ENCODE measurements at regions not wholly inside any gene's neighbourhood (a gene's known extent, or its start where the extent isn't known, plus 50 kb on each side); places are given as distances from the start of the nearest gene placed in this dataset.

DNA sequence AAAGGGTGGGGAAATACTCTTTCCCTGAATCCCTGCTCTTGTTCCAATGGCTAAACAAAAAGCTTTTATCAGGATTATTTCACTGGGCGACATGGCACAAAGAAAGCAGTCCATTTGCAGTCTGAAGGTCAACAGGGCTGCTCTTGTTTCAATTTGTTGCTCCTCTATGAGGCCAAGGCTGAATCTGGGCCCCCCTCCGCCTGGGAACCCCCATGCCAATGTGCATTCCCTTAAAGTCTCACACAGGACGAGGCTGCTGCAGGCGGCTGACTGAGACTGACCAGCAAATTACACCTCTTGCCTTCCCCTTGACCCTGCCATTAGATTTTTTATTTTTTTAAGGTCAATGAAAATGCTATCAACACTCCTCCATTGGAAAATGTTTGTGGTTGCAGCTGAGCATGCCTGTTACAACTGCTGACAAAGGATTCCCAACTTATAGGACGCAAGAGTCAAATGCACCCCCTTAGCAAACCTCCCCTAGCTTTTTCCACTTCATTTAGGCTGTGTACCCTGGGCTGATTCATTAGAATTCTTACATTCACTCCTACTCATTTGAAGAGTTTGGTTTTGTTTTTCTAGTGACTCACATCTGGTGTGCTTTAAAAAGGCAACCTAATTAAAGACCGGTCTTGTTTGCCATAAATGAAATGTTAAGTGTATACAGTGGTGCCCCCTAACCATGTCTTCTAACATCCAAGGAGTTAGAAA is 60.8 kb upstream of the ARHGEF3 start:
- Histone ChIP-seq H3K4me2 (ENCODE audit: low read length) (peak overlapping the region; percentile 69), H3K36me3 (ENCODE audit: control insufficient read depth in 1 of 2, insufficient read depth in 2 of 2, low read length in 2 of 2) (no peaks in the 10 kb centered on the region), H4K20me1 (ENCODE audit: insufficient read depth) (no peaks in the 10 kb centered on the region), H3K9me2 (ENCODE audit: insufficient read depth) (no peaks in the 10 kb centered on the region), H2AFZ (ENCODE audit: low read depth, low read length, poor library complexity, severe bottlenecking) (no peak overlapping the region), H3K27ac (ENCODE audit: low read depth, low read length) (no peak overlapping the region), H3K4me1 (ENCODE audit: control insufficient read depth in 1 of 2, insufficient read depth in 2 of 2, low read length in 2 of 2) (peaks cover 14 to 15% of the 10 kb centered on the region in 2 experiments), H3K9ac (ENCODE audit: low read length) (peak overlapping the region; percentile 24; the same call in 1 of the 2 replicates), H3K4me3 (replicated peaks in 1 of 2; ENCODE audit: low read depth in 1 of 2, low read length in 2 of 2) (peak overlapping the region in 1 of 2 experiments; percentile 7; a peak in 1 of 4 replicates), H3K9me3 (ENCODE audit: control insufficient read depth in 1 of 2, insufficient read depth in 1 of 2, low read depth in 1 of 2, low read length in 2 of 2) (no peaks in the 10 kb centered on the region), H3K79me2 (ENCODE audit: insufficient read depth, low read length) (no peaks in the 10 kb centered on the region), H3K27me3 (ENCODE audit: insufficient read depth, low read length) (no peaks in the 10 kb centered on the region)
- ATAC-seq, result peak; percentile 66
- CTCF ChIA-PET, result no interaction called here
- POLR2A ChIA-PET, result no interaction called here
- no peak for DNase-seq (ENCODE audit: low read depth, low spot score)
- RAD21 ChIA-PET (ENCODE audit: low non-redundant PET in 1 of 2, low total read pairs in 2 of 2, uncharacterized antibody in 2 of 2, unreplicated experiment in 2 of 2), result no interaction called here
- intact Hi-C loops (cut with micrococcal nuclease), result no loop called here
- BruUV-seq (replicated peaks), result no TSS peak
- TF ChIP-seq YY1 (IDR thresholded peaks at IDR 0.05; ENCODE audit: extremely low read depth, insufficient replicate concordance, low read depth, low read length) (no peak), JUND (IDR thresholded peaks at IDR 0.05) (peak; percentile 67), TCF7L2 (IDR thresholded peaks at IDR 0.05; ENCODE audit: borderline replicate concordance, extremely low read depth, insufficient read depth, insufficient read length) (no peak), ELF1 (IDR thresholded peaks at IDR 0.05; ENCODE audit: borderline replicate concordance, low read depth) (no peak), POLR2A (IDR thresholded peaks at IDR 0.05; ENCODE audit: borderline replicate concordance, extremely low read depth, insufficient read depth, insufficient read length) (no peak), EZH2phosphoT487 (IDR thresholded peaks at IDR 0.05; ENCODE audit: borderline replicate concordance) (no peak), SIN3A (IDR thresholded peaks at IDR 0.05; ENCODE audit: low read depth) (no peak), FOSL1 (IDR thresholded peaks at IDR 0.05; ENCODE audit: low read depth) (peak; percentile 68), POLR2AphosphoS5 (IDR thresholded peaks at IDR 0.05; ENCODE audit: low read depth, low read length) (no peak), CBX3 (IDR thresholded peaks at IDR 0.05; ENCODE audit: low read depth) (peak; percentile 47; the same call in 1 of the 2 replicates)

- H3K9me3 ChIP-seq (ENCODE audit: control insufficient read depth in 1 of 2, insufficient read depth in 1 of 2, low read depth in 1 of 2, low read length in 2 of 2), result no peaks in the 10 kb centered on the region
- H3K4me1 ChIP-seq (ENCODE audit: control insufficient read depth in 1 of 2, insufficient read depth in 2 of 2, low read length in 2 of 2), result peaks cover 14 to 21% of the 10 kb centered on the region in 2 experiments
- no peaks in the 10 kb centered on the region for H3K36me3 ChIP-seq (ENCODE audit: control insufficient read depth in 1 of 2, insufficient read depth in 2 of 2, low read length in 2 of 2)
- no peak overlapping the region for H3K27ac ChIP-seq (ENCODE audit: low read depth, low read length)
- H3K27me3 ChIP-seq (ENCODE audit: insufficient read depth, low read length), result no peaks in the 10 kb centered on the region
- H3K9ac ChIP-seq (ENCODE audit: low read length), result no peak overlapping the region
- no peaks in the 10 kb centered on the region for H3K79me2 ChIP-seq (ENCODE audit: insufficient read depth, low read length)
- no peak overlapping the region for H3K4me3 ChIP-seq (replicated peaks in 1 of 2; ENCODE audit: low read depth in 1 of 2, low read length in 2 of 2)
- intact Hi-C loops (cut with micrococcal nuclease), result no loop called here
- CTCF ChIA-PET, result no interaction called here
- H3K4me2 ChIP-seq (ENCODE audit: low read length), result no peak overlapping the region
- DNase-seq (ENCODE audit: low read depth, low spot score) (no peak), ATAC-seq (no peak)
- RAD21 ChIA-PET (ENCODE audit: low non-redundant PET in 1 of 2, low total read pairs in 2 of 2, uncharacterized antibody in 2 of 2, unreplicated experiment in 2 of 2), result no interaction called here
- no peaks in the 10 kb centered on the region for H4K20me1 ChIP-seq (ENCODE audit: insufficient read depth)
- POLR2A ChIA-PET, result no interaction called here
- no peaks in the 10 kb centered on the region for H3K9me2 ChIP-seq (ENCODE audit: insufficient read depth)
- TF ChIP-seq, protein P1, sequence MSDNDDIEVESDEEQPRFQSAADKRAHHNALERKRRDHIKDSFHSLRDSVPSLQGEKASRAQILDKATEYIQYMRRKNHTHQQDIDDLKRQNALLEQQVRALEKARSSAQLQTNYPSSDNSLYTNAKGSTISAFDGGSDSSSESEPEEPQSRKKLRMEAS (IDR thresholded peaks at IDR 0.05), result no peak
- no peak for TF ChIP-seq TCF7L2 (IDR thresholded peaks at IDR 0.05; ENCODE audit: borderline replicate concordance, extremely low read depth, insufficient read depth, insufficient read length)
- no peak for TF ChIP-seq SIN3A (IDR thresholded peaks at IDR 0.05; ENCODE audit: low read depth)
- no peak for TF ChIP-seq POLR2AphosphoS5 (IDR thresholded peaks at IDR 0.05; ENCODE audit: low read depth, low read length)
- TF ChIP-seq ZFX (IDR thresholded peaks at IDR 0.05), result no peak
- BruUV-seq (replicated peaks), result no TSS peak
- H2AFZ ChIP-seq (ENCODE audit: low read depth, low read length, poor library complexity, severe bottlenecking), result no peak overlapping the region
Observed at GRCh38 chr3:56861511-56861910, 59.8 kb upstream of the ARHGEF3 start.

Data from HCT116 (cell line).